Kasumi-1 (cell line): ENCODE measurements at regions not wholly inside any gene's neighbourhood (a gene's known extent, or its start where the extent isn't known, plus 50 kb on each side); places are given as distances from the start of the nearest gene placed in this dataset.
"Not testable (repeated sequence)": the region's sequence is repeated elsewhere in the genome, so short reads cannot be mapped to it uniquely, and the experiment has no call there.

Experiments used
- DNase-seq, 2 experiments: peaks; one replicate each; lab custom pipeline; 2025; lab: John Stamatoyannopoulos, UW

DNA sequence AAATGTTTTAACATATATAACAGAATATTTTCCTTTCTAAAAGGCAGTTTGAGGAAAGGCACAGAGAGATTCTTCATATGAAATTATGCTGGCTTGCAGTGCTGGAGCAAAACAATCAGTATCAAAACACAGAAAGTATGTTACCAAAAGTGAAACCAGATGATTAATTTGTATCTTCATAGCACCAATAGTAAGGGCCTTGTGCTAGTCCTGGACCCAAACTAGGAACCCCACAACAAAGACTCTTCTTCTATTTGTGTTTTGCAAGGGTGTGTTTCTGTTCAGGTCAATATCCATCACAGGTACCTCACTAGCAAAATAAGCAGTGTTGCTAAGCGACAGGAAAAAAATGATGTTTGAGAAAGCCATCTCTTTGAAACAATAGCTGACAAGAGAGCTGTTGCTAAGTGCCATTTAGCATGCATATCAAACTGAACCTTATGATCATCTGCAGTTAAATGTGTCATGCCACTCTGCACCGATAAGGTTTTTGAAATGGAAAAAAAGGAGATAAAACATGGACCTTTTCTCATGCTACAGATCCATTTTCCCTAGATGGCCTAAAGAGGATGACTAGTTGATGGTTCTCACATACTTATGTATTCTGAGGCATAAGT is 196.2 kb upstream of the ALG10 start:
- no peak for DNase-seq

DNA sequence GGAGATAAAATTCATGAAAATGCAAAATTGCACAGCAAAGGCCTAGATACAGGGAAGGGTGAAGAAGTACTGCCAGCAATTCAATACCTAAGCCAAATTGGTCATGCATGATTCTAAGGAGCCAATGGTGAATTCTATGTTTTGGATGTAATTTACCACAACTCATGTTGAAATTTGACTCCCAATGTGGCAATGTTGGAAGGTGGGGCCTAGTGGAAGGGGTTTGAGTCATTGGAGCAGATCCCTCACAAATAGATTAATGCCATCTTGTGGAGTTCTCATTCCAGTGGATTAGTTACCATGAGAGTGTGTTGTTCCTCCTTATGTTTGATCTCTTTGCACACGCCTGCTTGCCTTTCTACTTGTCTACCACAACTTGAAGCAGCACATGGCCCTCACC is 194.0 kb upstream of the ALG10 start:
- DNase-seq = no peak

DNA sequence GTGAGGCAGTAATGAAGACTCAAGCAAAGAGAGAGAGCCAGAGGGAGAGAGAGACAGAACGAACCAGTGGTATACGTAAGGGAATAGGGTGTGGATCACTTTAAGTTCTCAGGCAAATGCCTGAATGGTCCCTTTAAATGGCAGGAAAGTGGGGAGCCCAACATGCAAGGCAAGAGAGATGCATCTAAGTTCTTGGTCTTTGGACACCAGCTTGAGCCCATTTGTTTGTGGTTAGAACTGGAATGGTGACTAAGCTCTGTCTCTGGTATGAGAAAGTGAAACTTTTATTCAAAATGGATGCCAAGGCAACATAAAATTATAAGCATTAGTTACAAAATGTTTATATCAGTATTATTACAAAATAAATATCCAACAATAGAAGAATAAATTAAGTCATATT is 192.2 kb upstream of the ALG10 start:
- DNase-seq = no peak

DNA sequence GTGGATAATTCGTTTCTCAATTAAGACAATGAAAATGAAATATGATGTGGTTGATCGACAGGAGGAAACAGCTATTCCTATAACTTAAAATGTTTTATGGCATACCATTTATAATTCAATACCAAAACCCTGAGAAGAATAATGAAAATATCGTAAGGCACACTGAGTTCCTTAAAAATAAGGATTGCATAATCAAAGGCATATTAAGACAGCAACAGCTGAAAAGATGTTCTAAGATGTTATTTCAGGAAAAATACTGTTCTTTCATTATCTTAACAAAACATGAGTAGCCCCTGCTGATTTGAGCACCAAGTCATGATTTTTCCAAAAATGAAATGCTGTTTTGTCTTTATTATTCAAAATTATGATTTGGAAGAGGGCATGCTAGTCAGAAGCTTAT is 189.4 kb upstream of the ALG10 start:
- no peak for DNase-seq

DNA sequence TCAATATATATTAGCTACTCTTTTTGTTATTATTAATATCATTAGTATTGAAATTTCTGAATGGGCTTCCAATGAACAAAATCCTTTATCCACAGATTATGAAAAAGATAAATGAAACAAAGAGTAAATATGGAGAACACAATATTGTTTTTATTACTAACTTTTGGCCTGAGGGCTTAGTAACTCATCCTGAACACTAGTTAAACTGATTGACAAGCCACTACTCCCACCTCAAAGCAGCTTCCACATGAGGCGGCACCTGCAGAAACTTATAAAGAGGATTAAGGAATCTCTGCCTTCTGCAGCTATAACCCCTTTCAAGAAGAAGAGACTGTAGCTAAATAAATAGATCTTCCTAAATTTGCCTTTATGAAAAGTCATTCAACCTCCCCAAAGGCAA is 187.6 kb upstream of the ALG10 start:
- DNase-seq = no peak

DNA sequence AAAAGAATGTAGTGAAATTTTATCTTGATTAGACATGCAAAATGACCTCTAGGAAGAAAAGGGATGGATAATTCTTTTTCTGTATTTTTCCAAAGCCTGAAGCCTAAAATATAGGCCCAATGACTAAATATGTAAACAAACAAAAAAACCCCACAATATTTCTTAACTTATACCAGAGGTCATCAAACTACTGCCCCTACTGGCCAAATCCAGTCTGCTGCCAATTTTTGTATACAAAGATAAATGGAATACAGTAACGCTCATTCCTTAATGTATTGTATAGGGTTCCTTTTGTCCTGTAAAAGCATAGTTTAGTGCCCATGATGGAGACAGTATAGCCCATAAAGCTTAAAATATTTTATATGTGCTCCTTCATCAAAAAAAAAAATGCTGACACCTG is 145.7 kb upstream of the ALG10 start:
- DNase-seq = no peak

DNA sequence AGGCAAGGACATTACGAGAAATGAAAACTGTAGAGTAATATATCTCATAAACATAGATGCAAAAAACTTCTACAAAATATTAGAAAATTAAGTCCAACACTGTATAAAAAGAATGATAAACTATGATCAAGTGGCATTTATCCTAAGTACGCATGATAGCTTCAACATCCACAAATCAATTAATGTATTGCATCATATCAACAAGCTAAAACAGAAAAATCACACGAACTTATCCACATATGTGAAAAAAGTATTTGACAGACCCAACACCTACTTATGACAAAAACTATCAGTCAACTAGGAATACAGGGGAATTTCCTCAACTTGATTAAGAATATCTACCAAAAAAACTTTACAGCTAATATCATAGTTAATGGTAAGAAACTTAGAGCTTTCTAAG is 129.9 kb upstream of the ALG10 start:
- no peak for DNase-seq

DNA sequence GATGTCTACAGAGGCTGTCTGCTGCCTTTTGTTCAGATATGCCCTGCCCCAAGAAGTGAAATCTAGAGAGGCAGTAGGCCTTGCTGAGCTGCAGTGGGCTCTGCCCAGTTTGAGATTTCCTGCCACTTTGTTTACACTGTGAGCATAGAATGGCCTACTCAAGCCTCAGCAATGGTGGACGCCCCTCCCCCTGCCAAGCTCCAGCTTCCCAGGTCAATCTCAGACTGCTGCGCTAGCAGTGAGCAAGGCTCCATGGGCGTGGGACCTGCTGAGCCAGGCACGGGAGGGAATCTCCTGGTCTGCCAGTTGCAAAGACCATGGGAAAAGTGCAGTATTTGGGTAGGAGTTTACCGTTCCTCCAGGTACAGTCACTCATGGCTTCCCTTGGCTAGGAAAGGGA is 101.8 kb upstream of the ALG10 start:
- not testable (repeated sequence) for DNase-seq

DNA sequence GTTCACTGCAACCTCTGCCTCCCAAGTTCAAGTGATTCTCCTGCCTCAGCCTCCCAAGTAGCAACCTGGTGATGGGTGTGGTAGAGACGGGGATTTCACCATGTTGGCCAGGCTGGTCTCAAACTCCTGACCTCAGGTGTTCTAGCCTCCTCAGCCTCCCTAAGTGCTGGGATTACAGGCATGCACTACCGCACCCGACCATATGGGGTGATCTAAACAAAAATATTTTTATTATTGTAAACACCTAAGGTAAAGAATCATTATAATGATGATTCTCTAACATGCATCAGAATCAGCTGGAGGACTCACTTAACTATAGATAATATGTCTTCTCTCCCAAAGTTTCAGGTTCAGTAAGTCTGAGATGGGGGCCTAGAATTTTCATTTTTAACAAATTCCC is 96.2 kb upstream of the ALG10 start:
- no peak for DNase-seq

DNA sequence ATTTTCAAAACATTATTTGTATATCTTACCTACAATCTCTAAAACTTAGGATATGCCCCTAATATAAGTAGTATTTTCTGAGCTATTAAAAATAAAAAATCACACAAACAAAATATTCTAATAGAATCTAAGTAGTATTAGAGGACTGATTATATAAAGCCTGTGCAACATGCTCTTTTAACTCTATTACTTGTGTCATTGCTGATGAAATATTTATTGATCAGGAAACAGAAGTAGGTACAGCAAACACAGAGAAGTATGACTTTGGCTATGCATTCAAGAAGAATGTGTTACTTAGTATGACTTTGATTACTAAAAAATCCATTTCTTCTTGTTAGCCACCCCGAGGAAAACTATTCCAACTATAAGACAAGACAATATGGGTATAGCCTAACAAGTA is 84.6 kb upstream of the ALG10 start:
- DNase-seq = not testable (repeated sequence)

DNA sequence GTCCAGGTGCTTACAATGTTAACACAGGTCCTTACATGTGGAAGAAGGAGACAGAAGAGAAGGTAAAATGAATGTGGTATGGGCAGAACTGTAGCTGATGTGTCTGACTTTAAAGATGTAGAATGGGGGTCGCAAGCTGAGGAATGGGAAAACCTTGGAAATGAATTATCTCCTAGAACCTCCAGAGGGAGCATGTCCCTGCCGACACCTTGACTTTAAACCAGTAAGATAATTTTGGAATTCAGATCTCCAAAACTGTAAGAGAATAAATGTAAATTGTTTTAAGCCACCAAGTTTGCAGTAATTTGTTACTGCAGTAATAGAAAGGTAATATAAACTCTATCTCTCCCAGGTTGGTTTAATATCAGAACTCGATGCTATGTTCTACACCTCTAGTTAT is 80.1 kb upstream of the ALG10 start:
- DNase-seq = no peak

DNA sequence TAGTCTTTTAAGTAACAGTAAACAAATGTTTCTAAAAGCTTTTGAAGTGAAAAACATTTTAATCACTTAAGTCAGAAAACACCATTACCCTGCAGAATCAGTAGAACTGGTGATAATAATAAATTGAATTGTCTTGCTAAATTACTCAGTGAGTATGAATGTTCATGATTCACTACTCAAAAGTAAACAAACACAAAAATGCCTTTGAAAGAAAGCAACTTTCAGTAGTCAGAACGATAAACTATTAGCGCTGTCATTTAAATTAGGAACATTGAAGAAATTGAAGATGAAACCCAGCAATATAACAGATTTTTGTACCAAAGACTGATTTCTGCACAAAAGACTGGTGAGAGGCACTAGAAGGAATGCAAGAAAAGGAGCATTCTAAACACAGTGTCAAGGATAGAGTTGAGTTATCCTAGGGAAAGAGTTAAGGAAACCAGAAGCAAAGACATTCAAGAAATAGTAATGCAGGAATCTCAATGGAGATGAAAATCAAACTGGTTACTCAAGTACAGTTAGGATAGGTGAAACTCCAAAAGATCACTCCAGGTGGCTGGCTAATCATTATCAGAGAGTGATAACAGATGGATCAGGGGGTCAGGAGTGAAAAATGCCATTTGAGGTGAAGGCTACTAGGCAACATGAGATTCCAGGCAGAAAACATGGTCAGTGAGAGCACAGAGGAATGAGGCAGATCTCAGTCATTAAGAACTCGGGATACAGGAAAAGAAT is 77.4 kb upstream of the ALG10 start:
- DNase-seq = no peak

DNA sequence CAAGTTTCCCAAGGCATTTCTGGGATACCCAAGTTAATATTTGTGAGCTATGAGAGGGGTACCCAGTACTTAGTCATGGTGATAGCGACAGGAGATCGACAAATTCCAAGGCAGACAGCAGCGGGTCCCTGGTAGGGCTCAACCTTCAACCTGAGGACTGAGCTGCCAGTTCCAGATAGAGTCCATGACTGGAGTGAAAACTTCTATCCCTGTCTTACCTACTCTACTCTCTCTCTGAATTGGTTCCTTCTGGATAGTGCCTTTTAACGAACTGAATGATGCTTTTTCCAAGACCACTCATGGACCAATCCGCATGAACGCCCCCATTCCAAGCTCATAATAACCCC is 76.9 kb upstream of the ALG10 start:
- no peak for DNase-seq

DNA sequence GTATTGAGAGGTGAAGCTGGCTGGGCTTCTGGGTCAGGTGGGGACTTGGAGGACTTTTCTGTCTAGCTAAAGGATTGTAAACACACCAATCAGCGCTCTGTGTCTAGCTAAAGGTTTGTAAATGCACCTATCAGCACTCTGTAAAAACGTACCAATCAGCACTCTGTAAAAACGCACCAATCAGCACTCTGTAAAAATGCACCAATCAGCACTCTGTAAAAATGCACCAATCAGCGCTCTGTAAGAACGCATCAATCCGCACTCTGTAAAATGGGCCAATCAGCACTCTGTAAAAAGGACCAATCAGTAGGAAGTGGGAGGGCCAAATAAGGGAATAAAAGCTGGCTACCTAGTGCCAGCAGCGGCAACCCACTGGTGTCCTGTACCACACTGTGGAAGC is 56.1 kb upstream of the ALG10 start:
- DNase-seq = not testable (repeated sequence)

DNA sequence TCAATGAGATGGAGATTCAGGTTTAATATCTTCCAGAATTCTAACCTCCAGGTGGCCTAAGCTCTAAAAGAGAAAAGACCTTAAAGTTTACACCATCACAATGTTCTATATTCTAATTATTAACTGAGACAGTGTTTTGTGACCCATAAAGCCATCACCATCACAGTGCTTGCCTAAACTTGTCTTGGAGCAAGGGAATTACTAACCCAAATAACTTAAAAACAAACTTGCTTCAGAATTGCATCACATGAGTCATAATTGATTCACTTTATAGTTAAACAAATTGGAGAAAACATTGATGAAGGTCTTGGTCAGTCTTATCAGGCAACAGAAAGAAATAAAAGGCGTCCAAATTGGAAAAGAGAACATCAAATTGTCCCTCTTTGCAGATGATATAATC is 54.5 kb upstream of the ALG10 start:
- DNase-seq = no peak
